GM12878 (cell line): ENCODE measurements at regions not wholly inside any gene's neighbourhood (a gene's known extent, or its start where the extent isn't known, plus 50 kb on each side); places are given as distances from the start of the nearest gene placed in this dataset.

Experiments used
- ATAC-seq: fragments of 200-7000 bp; cut with Tn5 transposase; 3 replicates; pipeline ENCODE4 v1.9.1; 2020; ENCODE audit warnings: mild to moderate bottlenecking, moderate library complexity
- BruUV-seq: library from RNA; stranded (reverse); fragments of 400-500 nt; replicated peaks from 2 replicates; lab custom pipeline; 2021; lab: Mats Ljungman, UMichigan
- CTCF ChIA-PET: fragments of 300-600 bp; sonication (Branson Sonifier 250); formaldehyde crosslinking; extraction: SDS; loops from one replicate; lab custom pipeline; 2021; ENCODE audit warnings: inconsistent platforms; lab: Yijun Ruan, JAX
- POLR2A ChIA-PET: fragments of 350-600 bp; formaldehyde crosslinking; extraction: SDS; loops from one replicate; lab custom pipeline; 2021; ENCODE audit warnings: inconsistent platforms; lab: Charles Lee
- RAD21 ChIA-PET: fragments of 300-600 bp; sonication (Branson Sonifier 250); formaldehyde crosslinking; loops from one replicate; lab custom pipeline; 2023; ENCODE audit warnings: antibody characterized with exemption; ENCODE audit not compliant: unreplicated experiment; lab: Charles Lee
- SMC1A ChIA-PET: fragments of 300-600 bp; sonication (Branson Sonifier 250); formaldehyde crosslinking; loops from one replicate; lab custom pipeline; 2023; ENCODE audit not compliant: unreplicated experiment, uncharacterized antibody; lab: Charles Lee
- DNase-seq: peaks from one replicate; pipeline ENCODE4 v3.0.0-alpha.2; 2011; ENCODE audit warnings: low read depth, low spot score
- FAIRE-seq: peaks from 3 replicates; lab custom pipeline; 2011; peaks lifted over from hg19 to GRCh38; lab: Jason Lieb, UNC
- H2AFZ ChIP-seq: 2 replicates; pipeline ENCODE4 v1.6.0; 2011; ENCODE audit warnings: low read depth, low read length, control low read depth; ENCODE audit not compliant: control insufficient read depth
- H3K27ac ChIP-seq: 2 replicates; pipeline ENCODE4 v1.5.1; 2011; ENCODE audit warnings: control low read depth; ENCODE audit not compliant: control insufficient read depth, insufficient read depth
- H3K27me3 ChIP-seq, 2 experiments: replicated peaks in 1 of 2; 2 replicates each; pipeline versions ENCODE4 v1.6.0 to v1.6.1; 2011; ENCODE audit warnings: low read length in 1 of 2; ENCODE audit not compliant: control insufficient read depth in 2 of 2, insufficient read depth in 2 of 2
- H3K36me3 ChIP-seq, 2 experiments: 2 replicates each; pipeline ENCODE4 v1.5.1; 2011; ENCODE audit warnings: low read length in 1 of 2; ENCODE audit not compliant: control insufficient read depth in 2 of 2, insufficient read depth in 2 of 2
- H3K4me1 ChIP-seq: 2 replicates; pipeline ENCODE4 v1.6.1; 2011; ENCODE audit warnings: mild to moderate bottlenecking, low read length, moderate library complexity, mixed read lengths; ENCODE audit not compliant: control insufficient read depth, insufficient read depth
- H3K4me2 ChIP-seq: 2 replicates; pipeline ENCODE4 v1.6.0; 2011; ENCODE audit warnings: control low read depth; ENCODE audit not compliant: control insufficient read depth, insufficient read depth
- H3K4me3 ChIP-seq: fragments of 200-600 bp; sonication (generic); 2 replicates; pipeline ENCODE4 v1.5.1; 2016
- H3K79me2 ChIP-seq: 2 replicates; pipeline ENCODE4 v1.6.0; 2011; ENCODE audit warnings: low read length; ENCODE audit not compliant: control insufficient read depth, insufficient read depth
- H3K9ac ChIP-seq: 2 replicates; pipeline ENCODE4 v1.8.0; 2011; ENCODE audit warnings: low read length, control low read depth, mixed read lengths; ENCODE audit not compliant: control insufficient read depth, insufficient read depth
- H3K9me3 ChIP-seq: replicated peaks from 3 replicates; pipeline ENCODE4 v1.5.1; 2011; ENCODE audit warnings: mild to moderate bottlenecking, low read length; ENCODE audit not compliant: control insufficient read depth, insufficient read depth
- H4K20me1 ChIP-seq: 2 replicates; pipeline ENCODE4 v1.6.0; 2011; ENCODE audit not compliant: control insufficient read depth, insufficient read depth
- ASH2L ChIP-seq: fragments of 300-600, 200-600 bp; sonication (generic); IDR thresholded peaks from 2 replicates; pipeline ENCODE4 v1.6.1; 2017; ENCODE audit warnings: low read depth, mild to moderate bottlenecking, borderline replicate concordance
- BCLAF1 ChIP-seq: fragments of 450-650 bp; IDR thresholded peaks from 2 replicates; pipeline ENCODE4 v1.6.1; 2017; ENCODE audit warnings: antibody characterized with exemption, mild to moderate bottlenecking, moderate library complexity
- CREM ChIP-seq: IDR thresholded peaks from 2 replicates; pipeline ENCODE4 v1.6.1; 2014; ENCODE audit warnings: antibody characterized with exemption, low read depth
- EGR1 ChIP-seq, 2 experiments: IDR thresholded peaks; 1 replicate in 1 of 2; 2 replicates in 1 of 2; pipeline ENCODE4 v1.6.1; 2011 to 2012; ENCODE audit warnings: low read depth in 2 of 2, low read length in 2 of 2, borderline replicate concordance in 1 of 2, mild to moderate bottlenecking in 1 of 2, moderate library complexity in 1 of 2
- KDM1A ChIP-seq: fragments of 200-600 bp; sonication (generic); IDR thresholded peaks from 2 replicates; pipeline ENCODE4 v1.6.1; 2016; ENCODE audit warnings: borderline replicate concordance
- PAX5 ChIP-seq: IDR thresholded peaks from 2 replicates; pipeline ENCODE4 v1.6.1; 2011; ENCODE audit warnings: low read depth, low read length, borderline replicate concordance
- WGBS: methylation state at CpG from one replicate; pipeline ENCODE4 v1.1.6; 2016; ENCODE audit warnings: low lambda C conversion rate; ENCODE audit not compliant: insufficient replicate concordance, insufficient coverage; ENCODE audit errors: missing lambda C conversion rate; 5-methylcytosine and 5-hydroxymethylcytosine counted together
- in situ Hi-C: fragments of 300-500 bp; cut with MboI; formaldehyde crosslinking; loops from 9 replicates; pipeline ENCODE4 v1.14.3; 2018; ENCODE audit warnings: mixed read lengths
- intact Hi-C: fragments of 100-400 bp; cut with micrococcal nuclease; formaldehyde crosslinking; loops from one replicate; pipeline ENCODE4 v1.14.2; 2022; ENCODE audit not compliant: unreplicated experiment

- TF ChIP-seq BCLAF1 = no peak
- TF ChIP-seq ASH2L = no peak
- no peak for TF ChIP-seq KDM1A
Measured at GRCh38 chr4:156517546-156517945, 454.1 kb downstream of the PDGFC start (continued).

GRCh38 chr4:156516698-156517097 is 454.9 kb downstream of the PDGFC start:
- POLR2A ChIA-PET = no interaction called here
- WGBS = 35% methylated on average over 1 of the region's 1 CpG
- FAIRE-seq = no peak

More at GRCh38 chr4:156516698-156517097, 454.9 kb downstream of the PDGFC start:
- Histone ChIP-seq H3K36me3 (no peaks in the 10 kb centered on the region), H2AFZ (no peak overlapping the region), H4K20me1 (no peaks in the 10 kb centered on the region), H3K79me2 (no peaks in the 10 kb centered on the region), H3K27ac (no peak overlapping the region), H3K4me2 (no peak overlapping the region), H3K9ac (no peak overlapping the region), H3K4me3 (no peak overlapping the region), H3K9me3 (no peaks in the 10 kb centered on the region), H3K27me3 (no peaks in the 10 kb centered on the region), H3K4me1 (no peaks in the 10 kb centered on the region)
- CTCF ChIA-PET = no interaction called here
- in situ Hi-C loops = no loop called here
- ATAC-seq (no peak), DNase-seq (no peak)
- RAD21 ChIA-PET = no interaction called here
- BruUV-seq = no TSS peak
- intact Hi-C loops = no loop called here
- TF ChIP-seq PAX5 = no peak
- TF ChIP-seq EGR1 (IDR thresholded peaks at IDR 0.05; ENCODE audit: borderline replicate concordance in 1 of 2, low read depth in 2 of 2, low read length in 2 of 2) = no peak
- TF ChIP-seq CREM = no peak
- SMC1A ChIA-PET = interaction anchor here (0.6 kb wide), 1 partner anchor 51 kb away, joined by 3 read pairs; no protein-coding TSS in a partner anchor
